HG02623 (cell line): ENCODE measurements at regions not wholly inside any gene's neighbourhood (a gene's known extent, or its start where the extent isn't known, plus 50 kb on each side); places are given as distances from the start of the nearest gene placed in this dataset.
A peak's percentile ranks its signal among the peaks of the same experiment; 100 is the strongest.
"Not testable (repeated sequence)": the region's sequence is repeated elsewhere in the genome, so short reads cannot be mapped to it uniquely, and the experiment has no call there.

Experiments
- ATAC-seq: cut with Tn5 transposase; IDR thresholded peaks from one replicate; pipeline ENCODE4 v1.9.1; 2021; ENCODE audit warnings: moderate library complexity; ENCODE audit not compliant: unreplicated experiment

DNA sequence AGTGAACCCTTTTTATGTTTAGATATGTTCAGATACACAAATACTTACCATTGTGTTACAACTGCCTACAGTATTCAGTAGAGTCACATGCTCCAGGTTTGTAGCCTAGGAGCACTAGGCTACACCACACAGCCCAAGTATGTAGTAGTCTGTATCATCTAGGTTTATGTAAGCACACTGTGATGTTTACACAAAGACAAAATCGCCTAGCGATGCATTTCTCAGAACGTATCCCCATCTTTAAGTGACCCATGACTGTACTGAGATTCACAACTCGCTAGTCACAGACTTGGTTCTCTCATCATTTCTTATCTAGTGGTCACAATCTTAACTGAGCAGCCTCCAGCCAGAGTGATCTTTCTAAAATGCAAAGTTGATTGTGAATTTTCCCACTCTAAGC, 119.2 kb downstream of the RASSF10 start:
- ATAC-seq = no peak

DNA sequence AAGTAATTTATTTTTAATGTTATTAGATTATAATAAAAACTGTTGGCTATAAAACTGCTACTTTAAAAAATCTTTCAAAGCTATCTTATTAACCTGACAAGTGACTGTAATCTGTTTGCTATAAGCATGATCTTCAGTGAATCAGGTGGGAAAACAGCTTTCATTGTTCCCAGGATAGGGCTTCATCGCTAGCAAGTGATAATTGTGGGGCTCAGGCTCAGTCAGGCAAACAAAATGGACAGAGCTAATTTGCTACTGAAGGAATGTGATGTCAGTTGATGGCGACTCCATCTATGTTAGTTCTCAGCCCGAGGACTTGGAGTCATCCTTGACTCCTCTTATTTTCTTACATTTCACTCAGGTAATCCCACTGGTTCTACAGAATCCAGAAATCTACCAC, 125.0 kb downstream of the RASSF10 start:
- ATAC-seq = no peak

DNA sequence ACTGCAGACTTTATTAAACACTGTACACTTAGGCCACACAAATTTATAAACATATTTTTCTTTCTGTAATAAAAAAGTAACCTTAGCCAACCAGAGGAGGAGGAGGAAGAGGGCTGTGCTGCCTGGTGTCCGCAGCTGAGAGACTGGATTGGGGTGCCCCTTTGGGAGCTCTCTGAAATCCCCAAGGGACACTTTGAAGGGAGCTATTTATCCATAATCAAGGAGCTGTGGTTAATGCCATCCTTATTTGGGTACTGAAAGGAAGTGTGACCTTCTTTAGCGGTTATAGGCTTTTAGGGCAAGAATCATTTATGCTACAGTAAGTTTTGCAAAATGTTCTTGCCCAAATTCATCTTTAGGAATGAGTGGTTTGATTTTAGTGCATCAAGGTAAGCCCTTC, 125.8 kb downstream of the RASSF10 start:
- no peak for ATAC-seq

DNA sequence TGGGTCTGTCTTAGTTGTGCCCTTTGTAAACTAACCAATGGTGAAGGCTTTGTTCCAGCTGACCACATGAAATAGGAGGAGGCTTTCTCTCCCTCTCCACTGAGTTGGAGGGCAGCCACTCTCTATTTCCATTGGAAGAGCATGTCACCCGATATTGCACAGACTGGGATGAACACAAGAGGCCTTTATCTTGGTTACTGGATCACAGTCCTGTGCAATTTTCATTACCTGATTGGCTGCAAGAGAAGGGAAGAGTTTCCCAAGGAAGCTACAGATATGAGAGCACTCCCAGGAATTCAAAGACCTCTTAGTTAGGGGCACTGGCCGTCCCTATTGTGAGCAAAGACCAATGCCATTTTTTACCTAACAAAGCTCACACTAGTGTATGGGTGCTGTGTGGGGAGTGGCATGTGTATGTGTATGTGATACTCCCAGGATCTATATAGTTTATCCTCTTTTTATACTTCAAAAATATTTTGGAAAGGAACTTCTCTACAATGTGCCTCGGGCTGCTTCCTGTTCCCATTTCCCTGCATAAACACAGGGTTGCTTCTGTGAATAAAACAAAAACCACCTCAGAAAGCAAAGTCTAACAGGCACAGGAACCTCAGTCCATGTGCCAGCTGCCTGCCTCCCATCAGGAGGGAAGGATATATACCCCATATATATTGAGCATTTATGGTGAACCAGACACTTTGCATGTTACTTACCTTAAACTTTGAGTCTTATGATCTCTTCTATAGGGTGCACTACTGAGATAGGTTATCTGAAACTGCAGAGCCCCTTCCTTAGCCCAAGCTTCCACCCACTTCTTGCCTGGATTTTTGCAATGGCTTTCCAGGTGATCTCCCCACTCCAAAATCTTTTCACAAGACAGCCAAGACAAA, 126.5 kb downstream of the RASSF10 start:
- ATAC-seq = no peak

DNA sequence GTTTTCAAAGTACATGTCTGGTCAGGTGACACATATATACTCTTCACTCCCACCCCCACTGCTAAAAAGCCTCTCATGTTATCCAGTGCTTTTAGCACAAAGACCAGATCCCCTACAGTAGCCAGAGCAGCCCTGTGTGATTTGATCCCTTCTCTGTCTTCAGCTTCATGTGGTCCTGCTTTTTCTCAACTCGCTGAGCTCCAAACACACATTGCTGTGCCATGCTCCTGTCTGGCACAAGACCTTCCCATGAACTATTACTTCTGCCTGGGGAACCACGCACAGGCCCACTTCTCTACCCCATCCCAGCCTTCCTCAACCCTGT, 127.1 kb downstream of the RASSF10 start:
- no peak for ATAC-seq

DNA sequence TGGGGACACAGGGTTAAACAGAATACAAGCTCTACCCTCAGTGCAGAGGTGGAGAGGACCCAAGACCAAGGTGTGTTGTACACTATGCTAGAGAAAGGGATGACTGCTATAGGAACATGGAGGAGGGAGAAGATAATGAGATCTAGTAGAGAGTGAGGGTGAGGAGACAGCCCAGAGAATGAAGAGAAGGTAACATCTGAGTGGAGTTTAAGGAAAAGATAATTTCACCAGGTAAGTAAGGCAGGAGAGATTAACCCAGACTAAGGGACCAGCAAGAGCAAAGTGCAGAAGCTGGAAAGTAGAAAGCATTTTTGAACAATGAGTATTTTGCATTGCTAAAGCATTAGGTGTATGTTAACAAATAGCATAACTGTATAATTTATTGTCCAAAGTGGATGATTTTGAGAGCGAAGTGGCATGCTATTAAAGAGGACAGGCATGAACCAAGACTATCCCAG, 128.8 kb downstream of the RASSF10 start:
- ATAC-seq = no peak

DNA sequence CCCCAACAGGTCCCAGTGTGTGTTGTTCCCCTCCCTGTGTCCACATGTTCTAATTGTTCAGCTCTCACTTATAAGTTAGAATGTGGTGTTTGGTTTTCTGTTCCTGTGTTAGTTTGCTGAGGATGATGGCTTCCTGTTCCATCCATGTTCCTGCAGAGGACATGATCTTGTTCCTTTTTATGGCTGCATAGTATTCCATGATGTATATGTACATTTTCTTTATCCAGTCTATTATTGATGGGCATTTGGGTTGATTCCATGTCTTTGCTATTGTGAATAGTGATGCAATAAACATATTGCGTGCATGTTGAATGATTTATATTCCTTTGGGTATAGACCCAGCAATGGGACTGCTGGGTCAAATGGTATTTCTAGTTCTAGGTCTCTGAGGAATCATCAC, 130.0 kb downstream of the RASSF10 start:
- ATAC-seq = not testable (repeated sequence)

DNA sequence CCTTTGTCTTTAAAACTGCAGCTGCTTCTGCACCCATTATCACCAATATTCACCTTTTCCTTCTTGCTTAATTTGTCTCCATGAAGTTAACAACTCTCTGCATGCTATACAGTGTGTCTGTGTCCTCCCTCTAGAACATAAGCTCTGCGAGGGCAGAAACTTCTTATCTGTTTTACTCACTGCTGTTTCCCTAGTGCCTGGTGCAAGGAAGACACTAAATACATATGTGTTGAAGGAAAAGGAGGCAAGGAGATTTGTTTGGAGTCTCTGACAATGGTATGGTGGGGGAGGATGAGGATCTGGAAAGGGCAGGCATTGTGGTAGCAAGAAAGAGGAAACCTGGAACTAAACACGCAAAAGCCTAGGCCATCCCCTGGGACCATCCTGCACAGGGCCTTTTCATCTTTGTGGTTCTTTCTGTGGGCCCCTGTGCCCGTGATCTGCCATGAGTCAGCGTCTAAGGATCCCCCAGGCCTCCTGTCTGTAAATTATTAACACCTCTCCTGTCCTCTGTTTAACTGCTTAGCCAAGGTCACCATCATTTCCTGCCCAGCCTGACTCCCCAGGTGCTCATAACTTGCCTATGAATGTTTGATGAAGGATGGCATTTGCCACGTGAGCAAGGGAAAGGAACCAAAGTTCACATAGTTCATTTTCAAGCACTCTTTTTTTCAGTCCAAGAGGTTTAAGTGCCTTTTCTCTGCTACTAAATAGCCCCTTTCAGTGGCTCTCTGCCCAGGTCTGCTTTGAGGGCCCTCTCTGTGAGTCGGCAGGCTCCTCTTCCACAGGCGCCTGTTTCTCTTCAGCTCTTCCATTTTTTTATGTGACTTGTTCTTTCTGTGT, 131.1 kb downstream of the RASSF10 start:
- ATAC-seq = peak; percentile 70

DNA sequence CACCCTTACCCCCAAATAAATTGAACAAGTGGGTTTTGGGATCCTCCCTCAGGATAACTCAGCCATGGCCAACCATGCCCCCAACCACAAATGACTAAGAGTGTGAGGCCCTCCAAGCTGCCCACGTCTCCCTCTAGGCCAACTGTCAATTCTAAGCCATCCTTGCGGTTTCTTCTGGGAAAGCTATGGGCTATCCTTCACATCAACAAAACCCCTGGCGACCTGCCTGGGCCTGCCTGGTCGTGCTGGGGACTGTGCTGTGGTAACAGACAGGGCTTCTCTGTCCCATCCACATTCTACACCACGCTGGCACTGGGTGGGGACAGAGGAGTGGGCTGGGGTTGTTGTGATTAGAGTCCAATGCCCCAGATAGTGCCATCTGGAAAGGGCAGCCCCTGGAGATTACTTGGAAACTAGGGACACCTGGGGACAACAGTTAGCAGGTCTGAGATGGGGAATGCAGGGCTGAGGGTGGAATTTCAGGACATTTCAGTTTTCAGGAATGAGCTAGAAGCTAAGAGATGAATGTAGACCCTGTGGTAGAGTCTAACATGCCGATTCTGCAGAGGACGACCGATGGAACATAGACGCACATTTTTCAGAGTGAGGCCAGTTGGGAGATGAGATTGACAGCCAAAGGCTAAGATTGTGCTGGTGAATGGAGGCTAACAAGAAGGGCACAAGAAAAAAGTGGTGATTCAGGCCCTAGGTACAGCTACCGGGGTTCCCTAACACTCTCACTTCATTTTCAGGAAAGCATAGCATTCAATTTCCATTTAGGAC, 131.9 kb downstream of the RASSF10 start:
- ATAC-seq = no peak

DNA sequence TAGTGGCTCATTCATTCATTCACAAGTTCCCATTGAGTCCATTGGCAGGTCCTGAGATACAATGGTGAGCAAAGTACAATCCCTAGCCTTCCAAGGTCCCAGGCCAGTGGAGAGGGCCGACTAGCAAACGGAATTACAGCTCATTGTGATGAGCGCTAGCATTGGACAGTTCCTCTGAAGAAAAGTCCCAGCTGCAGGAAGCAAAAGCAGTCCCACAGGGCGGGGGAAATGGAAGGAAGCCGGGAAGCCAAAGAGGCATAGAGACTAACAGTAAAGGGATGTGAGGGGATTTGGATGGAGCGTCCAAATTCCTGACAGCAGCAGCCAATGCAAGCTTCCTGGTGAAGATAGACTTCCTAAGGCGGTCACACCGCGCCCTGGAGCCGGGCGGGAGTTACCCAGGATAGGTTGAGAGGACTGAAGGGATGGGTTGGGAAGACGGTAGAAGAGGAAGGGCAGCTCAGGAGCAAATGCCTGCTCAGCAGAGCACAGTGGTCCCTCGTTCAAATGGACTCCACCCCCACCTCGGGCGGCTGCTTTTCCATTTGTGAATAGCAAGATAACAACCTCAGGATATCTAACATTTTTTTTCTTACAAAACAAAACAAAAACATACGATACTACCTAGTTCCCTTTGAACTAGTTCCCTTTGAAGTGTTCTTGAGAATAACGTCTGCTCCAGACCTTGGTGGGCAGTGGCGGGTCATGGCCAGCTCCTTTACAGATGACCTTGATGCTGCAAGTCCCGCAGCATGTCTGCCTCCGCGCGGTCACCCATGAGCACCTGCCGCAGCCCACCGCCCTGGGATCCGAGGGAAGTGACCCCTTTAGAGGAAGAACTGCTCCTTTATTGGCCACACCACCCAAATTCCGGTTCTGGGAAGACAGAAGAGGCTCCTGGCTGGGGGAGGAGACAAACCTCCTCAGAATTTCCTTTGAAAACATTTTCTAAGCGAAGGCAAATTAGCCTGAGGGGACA, 132.9 kb downstream of the RASSF10 start:
- no peak for ATAC-seq

DNA sequence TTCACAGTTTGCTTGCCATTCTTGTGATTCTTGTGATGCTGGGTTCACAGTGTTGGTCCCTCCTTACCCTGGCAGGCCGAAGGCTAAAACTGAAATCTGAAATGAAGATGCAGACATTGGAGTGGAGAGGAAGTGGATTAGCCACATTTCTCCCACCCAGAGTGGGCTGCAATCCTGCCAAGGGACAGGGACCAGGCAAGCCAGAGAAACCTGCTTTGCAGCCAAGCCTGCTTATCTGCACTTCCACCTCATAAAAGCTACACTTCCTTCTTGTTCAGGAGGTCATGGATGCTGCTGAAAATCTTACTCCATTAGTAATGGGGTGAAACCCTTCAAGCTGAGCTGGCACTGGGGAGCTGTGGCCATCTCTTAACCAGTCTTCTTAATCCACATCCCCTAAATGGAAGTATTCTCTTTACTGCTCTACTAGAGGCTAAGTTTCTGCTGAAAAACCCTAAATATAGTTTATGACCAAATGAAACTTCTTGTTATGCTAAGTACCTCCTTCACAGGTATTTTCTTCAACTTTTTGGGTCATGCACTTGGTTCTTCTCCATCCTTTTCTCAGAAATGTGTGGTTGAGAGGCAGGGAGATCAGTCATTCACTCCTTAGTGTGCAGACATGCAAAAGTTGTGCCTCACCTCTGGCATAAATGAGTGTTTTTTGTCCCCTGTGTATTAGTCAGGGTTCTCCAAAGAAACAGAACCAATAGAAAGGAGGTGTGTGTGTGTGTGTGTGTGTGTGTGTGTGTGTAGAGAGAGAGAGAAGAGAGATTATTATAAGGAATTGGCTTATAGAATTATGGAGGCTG, 133.9 kb upstream of the BMAL1 start:
- no peak for ATAC-seq

DNA sequence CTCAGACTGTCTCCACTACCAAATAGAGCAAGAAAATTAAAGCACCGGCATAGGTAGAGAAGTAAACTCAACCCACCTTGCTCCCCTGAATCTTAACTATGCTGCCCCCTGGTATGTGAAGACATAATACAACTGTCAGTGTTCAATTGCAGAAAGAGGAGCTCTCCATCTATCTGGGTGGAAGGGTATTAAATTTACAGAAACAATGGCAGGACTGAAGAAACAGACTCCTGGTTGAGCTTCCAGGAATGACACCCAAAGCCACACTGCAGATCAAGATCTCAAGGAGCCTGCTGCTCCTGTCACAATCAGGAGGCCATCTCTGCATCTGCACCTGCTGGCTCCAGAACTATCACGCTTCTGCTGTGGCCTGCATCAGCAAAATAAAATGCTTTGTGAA, 132.1 kb upstream of the BMAL1 start:
- no peak for ATAC-seq

DNA sequence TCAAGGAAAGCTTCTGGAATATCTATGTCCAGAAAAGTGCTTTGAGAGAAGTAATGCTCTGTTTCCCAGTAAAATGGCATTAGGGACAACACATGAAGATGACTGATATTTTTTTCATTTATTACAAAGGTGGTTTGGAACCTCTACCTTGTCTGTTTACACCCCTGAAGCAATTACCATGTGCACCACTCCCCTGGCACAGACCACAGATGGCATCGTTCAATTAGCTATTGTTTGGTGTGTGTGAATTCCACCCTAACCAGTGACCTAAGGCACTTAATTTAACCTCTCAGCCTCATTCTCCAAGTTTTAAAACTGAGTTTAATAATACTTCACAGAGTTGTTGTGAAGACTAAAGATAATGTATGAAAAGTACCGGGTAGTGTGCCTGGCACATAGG, 127.6 kb upstream of the BMAL1 start:
- no peak for ATAC-seq

DNA sequence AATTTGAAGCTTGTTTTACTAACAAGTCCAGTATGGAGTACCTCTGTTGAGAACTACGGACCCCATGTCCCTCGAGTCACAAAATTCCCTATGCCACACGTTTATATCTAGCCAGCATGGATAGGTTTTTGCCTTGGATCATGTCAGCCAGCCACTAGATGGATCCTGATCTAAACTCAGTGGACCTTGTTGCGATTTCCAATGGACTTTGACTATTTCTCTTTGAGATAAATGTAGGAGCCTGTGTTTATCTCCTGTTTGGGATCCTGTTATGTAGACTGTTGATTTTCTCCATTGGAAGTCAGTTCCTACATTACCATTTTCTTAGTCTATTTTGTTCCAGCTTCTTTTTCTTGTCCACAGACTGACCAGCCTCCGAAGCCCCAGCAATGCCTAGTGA, 127.1 kb upstream of the BMAL1 start:
- no peak for ATAC-seq

DNA sequence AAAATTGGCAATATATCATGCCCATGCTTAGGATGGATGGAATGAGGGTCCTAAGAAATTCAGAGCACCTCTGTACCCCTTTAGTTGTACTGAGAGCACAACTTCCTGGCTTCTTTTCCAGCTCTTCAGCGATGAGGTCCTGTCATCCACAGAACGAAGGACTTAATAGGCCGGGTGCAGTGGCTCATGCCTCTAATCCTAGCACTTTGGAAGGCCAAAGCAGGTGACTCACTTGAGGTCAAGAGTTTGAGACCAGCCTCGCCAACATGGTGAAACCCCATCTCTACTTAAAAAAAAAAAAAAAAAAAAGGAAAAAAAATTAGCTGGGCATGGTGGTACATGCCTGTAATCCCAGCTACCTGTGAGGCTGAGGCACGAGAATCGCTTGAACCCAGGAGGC, 125.3 kb upstream of the BMAL1 start:
- no peak for ATAC-seq

DNA sequence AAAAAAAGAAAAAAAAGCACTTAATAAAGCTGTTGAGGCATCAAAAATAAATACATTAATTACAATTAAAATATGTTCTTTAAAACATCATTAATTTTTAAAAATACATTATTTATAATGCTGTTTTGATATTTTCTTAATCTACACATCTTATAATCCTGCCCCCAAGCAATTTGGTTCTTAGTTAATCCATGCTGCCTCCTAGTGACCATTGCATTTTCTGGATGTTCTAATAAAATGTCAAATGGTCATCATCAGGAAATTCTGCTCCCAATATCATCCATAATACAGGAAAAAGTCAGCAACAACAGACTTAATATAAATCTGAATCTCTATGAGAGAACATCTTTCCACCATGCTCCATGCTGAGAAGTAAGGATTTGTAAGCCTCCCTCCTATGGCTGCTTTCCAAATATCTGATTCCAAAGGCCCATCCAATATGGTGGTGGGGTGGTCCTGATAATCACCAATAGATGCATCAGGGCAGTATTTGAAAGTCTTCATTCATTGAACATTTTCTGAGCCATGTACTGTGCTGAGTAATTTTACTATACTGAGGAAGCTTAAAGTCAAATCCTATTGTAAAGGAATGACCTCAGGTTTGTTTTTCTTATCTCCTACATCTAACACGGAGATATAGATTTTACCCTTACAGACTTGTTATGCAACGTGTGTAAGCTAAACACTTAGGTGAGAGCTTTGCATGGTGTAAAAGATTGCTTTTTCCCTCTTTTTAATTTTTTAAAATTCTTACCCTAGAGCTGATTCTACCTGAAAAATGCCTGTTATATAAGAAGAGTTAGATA, 124.7 kb upstream of the BMAL1 start:
- ATAC-seq = no peak

DNA sequence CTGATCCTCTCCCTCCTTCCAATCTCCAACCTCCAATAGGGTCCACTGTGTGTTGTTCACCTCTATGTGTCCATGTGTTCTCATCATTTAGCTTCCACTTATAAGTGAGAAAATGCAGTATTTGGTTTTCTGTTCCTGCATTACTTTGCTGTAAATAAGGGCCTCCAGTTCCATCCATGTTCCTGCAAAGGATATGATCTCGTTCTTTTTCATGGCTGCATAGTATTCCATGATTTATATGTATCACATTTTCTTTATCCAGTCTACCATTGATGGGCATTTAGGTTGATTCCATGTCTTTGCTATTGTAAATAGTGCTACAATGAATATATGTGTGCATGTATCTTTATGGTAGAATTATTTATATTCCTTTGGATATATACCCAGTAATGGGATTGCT, 123.2 kb upstream of the BMAL1 start:
- not testable (repeated sequence) for ATAC-seq

DNA sequence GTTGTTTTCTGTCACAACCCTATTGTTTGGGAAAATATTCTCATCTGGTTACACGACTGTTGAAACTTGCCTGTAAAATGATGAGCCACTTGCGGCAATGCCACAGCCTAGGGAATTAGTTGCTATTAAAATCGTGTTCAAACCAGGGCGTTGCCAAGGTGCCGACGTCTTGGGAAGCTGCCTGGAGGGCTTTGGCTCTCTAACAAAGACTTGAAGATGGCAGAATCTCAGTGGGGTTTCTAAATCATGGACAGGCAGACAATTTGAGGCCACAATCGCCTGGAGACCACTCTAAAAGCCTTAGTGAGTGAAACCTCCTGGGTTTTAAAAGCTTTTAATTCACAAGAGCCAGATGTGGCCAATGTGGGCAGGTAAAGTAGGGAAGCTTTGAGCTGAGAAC, 117.2 kb upstream of the BMAL1 start:
- ATAC-seq = no peak

DNA sequence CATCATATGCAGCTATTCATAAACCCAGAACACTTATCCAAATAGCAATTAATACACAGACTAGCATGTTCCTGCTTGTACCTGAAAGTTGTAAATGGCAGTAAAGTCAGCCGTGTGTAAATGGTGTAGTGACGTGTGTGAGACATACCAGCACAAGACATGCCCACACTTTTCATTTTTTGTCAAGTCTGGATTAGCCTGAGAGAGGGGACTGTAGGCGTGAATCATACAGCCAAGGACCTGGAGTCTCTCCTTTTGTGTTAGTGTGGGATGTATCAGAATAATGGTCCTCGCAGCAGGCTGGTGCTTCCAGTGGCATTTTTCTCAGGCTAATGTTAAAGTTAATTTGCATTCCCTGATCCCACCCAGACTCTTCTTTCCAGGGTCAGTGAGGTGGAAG, 116.8 kb upstream of the BMAL1 start:
- no peak for ATAC-seq
